GM23248 (cell line): ENCODE measurements at regions not wholly inside any gene's neighbourhood (a gene's known extent, or its start where the extent isn't known, plus 50 kb on each side); places are given as distances from the start of the nearest gene placed in this dataset.

Experiments
- DNase-seq: peaks from one replicate; pipeline ENCODE4 v3.0.0-alpha.2; 2015
- H2AFZ ChIP-seq: fragments of 200-600 bp; sonication (generic); 2 replicates; pipeline ENCODE4 v1.6.1; 2016; ENCODE audit warnings: antibody characterized with exemption
- H3F3A ChIP-seq: fragments of 200-600 bp; sonication (generic); 2 replicates; pipeline ENCODE4 v1.6.1; 2016; ENCODE audit warnings: mild to moderate bottlenecking, antibody characterized with exemption, mixed run types; ENCODE audit not compliant: insufficient read depth
- H3K27ac ChIP-seq: fragments of 200-600 bp; sonication (generic); 2 replicates; pipeline ENCODE4 v1.5.1; 2016; ENCODE audit warnings: mild to moderate bottlenecking
- H3K27me3 ChIP-seq: fragments of 200-600 bp; sonication (generic); replicated peaks from 2 replicates; pipeline ENCODE4 v1.6.1; 2016; ENCODE audit warnings: mild to moderate bottlenecking; ENCODE audit not compliant: insufficient read depth
- H3K36me3 ChIP-seq: fragments of 200-600 bp; sonication (generic); 2 replicates; pipeline ENCODE4 v1.6.1; 2016; ENCODE audit warnings: low read depth, mild to moderate bottlenecking
- H3K4me1 ChIP-seq: fragments of 200-600 bp; sonication (generic); 2 replicates; pipeline ENCODE4 v1.6.1; 2016; ENCODE audit warnings: mild to moderate bottlenecking; ENCODE audit not compliant: insufficient read depth
- H3K4me2 ChIP-seq: fragments of 200-600 bp; sonication (generic); one replicate; pipeline ENCODE4 v1.6.1; 2016; ENCODE audit warnings: mild to moderate bottlenecking; ENCODE audit not compliant: unreplicated experiment
- H3K4me3 ChIP-seq: fragments of 200-600 bp; sonication (generic); 2 replicates; pipeline ENCODE4 v1.5.1; 2016; ENCODE audit warnings: mild to moderate bottlenecking
- H3K79me2 ChIP-seq: fragments of 200-600 bp; sonication (generic); 2 replicates; pipeline ENCODE4 v1.6.1; 2016; ENCODE audit warnings: mild to moderate bottlenecking; ENCODE audit not compliant: insufficient read depth
- H3K9ac ChIP-seq: fragments of 200-600 bp; sonication (generic); 2 replicates; pipeline ENCODE4 v1.6.1; 2016; ENCODE audit warnings: mild to moderate bottlenecking
- H3K9me2 ChIP-seq: fragments of 200-600 bp; sonication (generic); 2 replicates; pipeline ENCODE4 v1.6.1; 2016; ENCODE audit warnings: mixed run types, mild to moderate bottlenecking, moderate library complexity; ENCODE audit not compliant: insufficient read depth
- H3K9me3 ChIP-seq: fragments of 200-600 bp; sonication (generic); one replicate; pipeline ENCODE4 v1.6.1; 2017; ENCODE audit warnings: low read depth
- H4K20me1 ChIP-seq: fragments of 200-600 bp; sonication (generic); 2 replicates; pipeline ENCODE4 v1.6.0; 2016; ENCODE audit not compliant: insufficient read depth
- EZH2 ChIP-seq: fragments of 200-600 bp; sonication (generic); IDR thresholded peaks from 2 replicates; pipeline ENCODE4 v1.6.1; 2018; ENCODE audit warnings: antibody characterized with exemption, mild to moderate bottlenecking; ENCODE audit not compliant: insufficient read depth, poor library complexity, severe bottlenecking
- EZH2phosphoT487 ChIP-seq: fragments of 200-600 bp; sonication (generic); IDR thresholded peaks from 2 replicates; pipeline ENCODE4 v1.6.1; 2018; ENCODE audit warnings: antibody characterized with exemption, moderate library complexity, mild to moderate bottlenecking, low read depth; ENCODE audit not compliant: insufficient read depth
- WGBS, 2 experiments: methylation state at CpG; one replicate each; pipeline ENCODE4 v1.1.6; 2015 to 2017; ENCODE audit warnings: low lambda C conversion rate in 2 of 2, low coverage in 1 of 2; ENCODE audit errors: missing lambda C conversion rate in 2 of 2; 5-methylcytosine and 5-hydroxymethylcytosine counted together
- in situ Hi-C: fragments of 300-500 bp; cut with MboI; formaldehyde crosslinking; loops from 2 replicates; pipeline ENCODE4 v1.15.0; 2020

GRCh38 chr5:103498800-103499551, 63.6 kb downstream of the NUDT12 start:
- no peak overlapping the region for H3K9ac ChIP-seq
- no peak overlapping the region for H2AFZ ChIP-seq
- 0 out of 2 replicates have a peak, but pooled peaks cover 4% of the 10 kb centered on the region for H3K36me3 ChIP-seq
- no peak for DNase-seq
- no peaks in the 10 kb centered on the region for H3K79me2 ChIP-seq
- no peak overlapping the region for H3K4me3 ChIP-seq
- H4K20me1 ChIP-seq: no peaks in the 10 kb centered on the region
- peaks cover 12% of the 10 kb centered on the region; the same call in 1 of the 2 replicates for H3K4me1 ChIP-seq
- TF ChIP-seq EZH2phosphoT487 (no peak), EZH2 (no peak)
- H3F3A ChIP-seq: no peaks in the 10 kb centered on the region
- in situ Hi-C loops: no loop called here
- H3K9me2 ChIP-seq: no peaks in the 10 kb centered on the region
- no peak overlapping the region for H3K4me2 ChIP-seq
- no peaks in the 10 kb centered on the region for H3K9me3 ChIP-seq
- H3K27me3 ChIP-seq: no peaks in the 10 kb centered on the region
- no peak overlapping the region for H3K27ac ChIP-seq
- 61 to 64% methylated on average over 10 of the region's 10 CpGs for WGBS, 2 experiments

- Histone ChIP-seq H3F3A (no peaks in the 10 kb centered on the region), H3K27me3 (no peaks in the 10 kb centered on the region), H3K9me2 (no peaks in the 10 kb centered on the region), H3K27ac (no peak overlapping the region), H3K4me1 (peaks cover 4% of the 10 kb centered on the region; the same call in 1 of the 2 replicates), H3K36me3 (0 out of 2 replicates have a peak, but pooled peaks cover 4% of the 10 kb centered on the region), H3K9ac (no peak overlapping the region), H3K4me3 (no peak overlapping the region), H2AFZ (no peak overlapping the region), H3K4me2 (no peak overlapping the region), H3K9me3 (no peaks in the 10 kb centered on the region), H4K20me1 (no peaks in the 10 kb centered on the region), H3K79me2 (no peaks in the 10 kb centered on the region)
- WGBS, 2 experiments: 40 to 65% methylated on average over 1 of the region's 1 CpG
- TF ChIP-seq EZH2: no peak
- TF ChIP-seq EZH2phosphoT487: no peak
- in situ Hi-C loops: no loop called here
- no peak for DNase-seq
Observed at GRCh38 chr5:103498211-103498610, 64.4 kb downstream of the NUDT12 start.

GRCh38 chr5:103497781-103498180, 64.8 kb downstream of the NUDT12 start:
- Histone ChIP-seq H3K27ac (no peak overlapping the region), H3K4me3 (no peak overlapping the region), H3K4me2 (no peak overlapping the region), H3K9me2 (no peaks in the 10 kb centered on the region), H3K27me3 (no peaks in the 10 kb centered on the region), H3K36me3 (0 out of 2 replicates have a peak, but pooled peaks cover 4% of the 10 kb centered on the region), H3K4me1 (no peaks in the 10 kb centered on the region; the same call in 1 of the 2 replicates), H4K20me1 (no peaks in the 10 kb centered on the region), H3K9me3 (no peaks in the 10 kb centered on the region), H2AFZ (no peak overlapping the region), H3K9ac (no peak overlapping the region), H3K79me2 (no peaks in the 10 kb centered on the region), H3F3A (no peaks in the 10 kb centered on the region)
- WGBS, 2 experiments: 47 to 55% methylated on average over 3 of the region's 3 CpGs
- no peak for TF ChIP-seq EZH2phosphoT487
- no peak for TF ChIP-seq EZH2
- in situ Hi-C loops: no loop called here
- DNase-seq: no peak

- no peak overlapping the region for H3K4me2 ChIP-seq
- no peaks in the 10 kb centered on the region for H3K4me1 ChIP-seq
- no peak overlapping the region for H3K9ac ChIP-seq
- DNase-seq: peak; percentile 46
- no peaks in the 10 kb centered on the region for H3F3A ChIP-seq
- no peaks in the 10 kb centered on the region for H3K9me3 ChIP-seq
- no peak overlapping the region for H2AFZ ChIP-seq
- in situ Hi-C loops: no loop called here
- 0 out of 2 replicates have a peak, but pooled peaks cover 4% of the 10 kb centered on the region for H3K36me3 ChIP-seq
- H3K27me3 ChIP-seq: no peaks in the 10 kb centered on the region
- no peak overlapping the region for H3K4me3 ChIP-seq
- no peak overlapping the region for H3K27ac ChIP-seq
- no peaks in the 10 kb centered on the region for H4K20me1 ChIP-seq
- TF ChIP-seq EZH2phosphoT487: no peak
- TF ChIP-seq EZH2: no peak
- H3K79me2 ChIP-seq: no peaks in the 10 kb centered on the region
- H3K9me2 ChIP-seq: no peaks in the 10 kb centered on the region
- 49 to 56% methylated on average over 3 to 4 of the region's 4 CpGs for WGBS, 2 experiments
Observed at GRCh38 chr5:103490030-103490739, 72.4 kb downstream of the NUDT12 start.
